MM.1S (cell line): ENCODE measurements at regions not wholly inside any gene's neighbourhood (a gene's known extent, or its start where the extent isn't known, plus 50 kb on each side); places are given as distances from the start of the nearest gene placed in this dataset.

Source experiments
- DNase-seq: peaks from one replicate; pipeline ENCODE4 v3.0.0-alpha.2; 2015
- H2AFZ ChIP-seq: fragments of 300-600 bp; sonication (generic); 2 replicates; pipeline ENCODE4 v1.6.0; 2016; ENCODE audit warnings: antibody characterized with exemption, low read length
- H3F3A ChIP-seq: fragments of 300-600 bp; sonication (generic); 2 replicates; pipeline ENCODE4 v1.6.1; 2016; ENCODE audit warnings: mild to moderate bottlenecking, antibody characterized with exemption, low read length, moderate library complexity, mixed read lengths; ENCODE audit not compliant: insufficient read depth
- H3K27ac ChIP-seq: fragments of 300-600 bp; sonication (generic); 2 replicates; pipeline ENCODE4 v1.5.1; 2016; ENCODE audit warnings: mild to moderate bottlenecking, low read length
- H3K27me3 ChIP-seq: fragments of 300-600 bp; sonication (generic); replicated peaks from 2 replicates; pipeline ENCODE4 v1.6.0; 2016; ENCODE audit warnings: low read length; ENCODE audit not compliant: insufficient read depth
- H3K36me3 ChIP-seq: fragments of 300-600 bp; sonication (generic); replicated peaks from 2 replicates; pipeline ENCODE4 v1.6.1; 2016; ENCODE audit warnings: mild to moderate bottlenecking, low read length, mixed read lengths; ENCODE audit not compliant: insufficient read depth
- H3K4me1 ChIP-seq: fragments of 300-600 bp; sonication (generic); 2 replicates; pipeline ENCODE4 v1.6.1; 2016; ENCODE audit warnings: low read length, mixed read lengths
- H3K4me2 ChIP-seq: fragments of 300-600 bp; sonication (generic); 2 replicates; pipeline ENCODE4 v1.6.0; 2016; ENCODE audit warnings: low read depth, low read length
- H3K4me3 ChIP-seq: fragments of 300-600 bp; sonication (generic); 2 replicates; pipeline ENCODE4 v1.5.1; 2016; ENCODE audit warnings: low read length, mixed read lengths
- H3K79me2 ChIP-seq: fragments of 300-600 bp; sonication (generic); 2 replicates; pipeline ENCODE4 v1.6.1; 2016; ENCODE audit warnings: mixed run types, low read length, mixed read lengths
- H3K9ac ChIP-seq: fragments of 300-600 bp; sonication (generic); 2 replicates; pipeline ENCODE4 v1.6.1; 2016; ENCODE audit warnings: low read length, mixed read lengths
- H3K9me2 ChIP-seq: fragments of 300-600 bp; sonication (generic); replicated peaks from 2 replicates; pipeline ENCODE4 v1.6.1; 2016; ENCODE audit warnings: mild to moderate bottlenecking, low read length, mixed read lengths; ENCODE audit not compliant: insufficient read depth
- H3K9me3 ChIP-seq: fragments of 300-600 bp; sonication (generic); replicated peaks from 2 replicates; pipeline ENCODE4 v1.6.1; 2016; ENCODE audit warnings: mild to moderate bottlenecking, low read length, mixed read lengths; ENCODE audit not compliant: insufficient read depth
- H4K20me1 ChIP-seq: fragments of 300-600 bp; sonication (generic); 2 replicates; pipeline ENCODE4 v1.6.1; 2016; ENCODE audit warnings: mild to moderate bottlenecking, low read length, moderate library complexity, mixed read lengths; ENCODE audit not compliant: insufficient read depth
- EZH2 ChIP-seq: fragments of 300-600 bp; sonication (generic); optimal IDR thresholded peaks from 2 replicates; pipeline ENCODE3; 2017; ENCODE audit warnings: low read depth, mild to moderate bottlenecking, antibody characterized with exemption, low read length, mixed read lengths
- EZH2phosphoT487 ChIP-seq: fragments of 300-600 bp; sonication (generic); IDR thresholded peaks from 2 replicates; pipeline ENCODE4 v1.6.1; 2018; ENCODE audit warnings: antibody characterized with exemption, low read length
- TF ChIP-seq, protein P1 (sequence below): fragments of 300-600 bp; sonication (generic); IDR thresholded peaks from 2 replicates; pipeline ENCODE4 v1.5.1; 2016; ENCODE audit warnings: antibody characterized with exemption, low read length, mixed read lengths

DNA sequence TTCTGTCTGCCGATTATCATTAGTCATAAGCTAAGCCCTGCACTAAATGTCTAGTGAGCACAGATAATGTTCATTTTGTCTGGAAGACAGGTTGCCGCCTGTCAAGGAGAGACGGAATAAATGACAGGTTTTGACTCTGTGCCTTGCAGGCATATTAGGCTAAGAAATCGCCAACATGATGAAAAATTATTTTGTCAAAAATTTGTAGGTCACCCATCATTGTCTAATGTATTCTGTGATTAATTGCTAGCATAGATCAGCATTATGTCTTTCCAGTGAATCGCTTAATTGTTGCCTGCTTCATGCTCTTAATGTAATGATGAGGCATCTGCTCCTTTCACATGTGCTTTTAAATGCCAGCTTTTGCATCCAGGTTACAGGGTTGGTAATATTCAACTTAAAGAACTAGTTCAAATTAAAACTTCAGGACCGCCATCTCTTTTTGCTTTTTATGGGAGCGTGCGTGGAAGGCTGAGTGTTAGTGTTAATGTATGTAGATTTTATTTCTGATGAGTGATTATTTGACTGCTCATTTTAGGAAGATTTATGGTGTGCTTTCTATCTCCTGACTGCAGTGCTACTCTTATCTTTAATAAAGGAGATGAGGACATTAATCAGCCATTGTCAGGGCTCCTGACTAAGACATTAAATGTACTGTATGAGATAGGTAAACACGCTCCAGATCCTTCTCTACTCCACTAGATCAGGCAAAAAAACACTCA, 120.8 kb upstream of the MEIS2 start:
- H3K9me2 ChIP-seq = no peaks in the 10 kb centered on the region
- no peaks in the 10 kb centered on the region for H3K27me3 ChIP-seq
- no peaks in the 10 kb centered on the region for H3K36me3 ChIP-seq
- H4K20me1 ChIP-seq = no peaks in the 10 kb centered on the region
- peaks cover 13% of the 10 kb centered on the region; the same call in 1 of the 2 replicates for H3K4me1 ChIP-seq
- peaks cover 6% of the 10 kb centered on the region for H3F3A ChIP-seq
- H3K9ac ChIP-seq = no peak overlapping the region
- H3K4me2 ChIP-seq = no peak overlapping the region
- no peak for DNase-seq
- H2AFZ ChIP-seq = no peak overlapping the region
- H3K27ac ChIP-seq = no peak overlapping the region
- no peaks in the 10 kb centered on the region for H3K79me2 ChIP-seq
- H3K4me3 ChIP-seq = no peak overlapping the region
- no peaks in the 10 kb centered on the region for H3K9me3 ChIP-seq
- TF ChIP-seq EZH2phosphoT487 (no peak), EZH2 (no peak)
- TF ChIP-seq, protein P1, sequence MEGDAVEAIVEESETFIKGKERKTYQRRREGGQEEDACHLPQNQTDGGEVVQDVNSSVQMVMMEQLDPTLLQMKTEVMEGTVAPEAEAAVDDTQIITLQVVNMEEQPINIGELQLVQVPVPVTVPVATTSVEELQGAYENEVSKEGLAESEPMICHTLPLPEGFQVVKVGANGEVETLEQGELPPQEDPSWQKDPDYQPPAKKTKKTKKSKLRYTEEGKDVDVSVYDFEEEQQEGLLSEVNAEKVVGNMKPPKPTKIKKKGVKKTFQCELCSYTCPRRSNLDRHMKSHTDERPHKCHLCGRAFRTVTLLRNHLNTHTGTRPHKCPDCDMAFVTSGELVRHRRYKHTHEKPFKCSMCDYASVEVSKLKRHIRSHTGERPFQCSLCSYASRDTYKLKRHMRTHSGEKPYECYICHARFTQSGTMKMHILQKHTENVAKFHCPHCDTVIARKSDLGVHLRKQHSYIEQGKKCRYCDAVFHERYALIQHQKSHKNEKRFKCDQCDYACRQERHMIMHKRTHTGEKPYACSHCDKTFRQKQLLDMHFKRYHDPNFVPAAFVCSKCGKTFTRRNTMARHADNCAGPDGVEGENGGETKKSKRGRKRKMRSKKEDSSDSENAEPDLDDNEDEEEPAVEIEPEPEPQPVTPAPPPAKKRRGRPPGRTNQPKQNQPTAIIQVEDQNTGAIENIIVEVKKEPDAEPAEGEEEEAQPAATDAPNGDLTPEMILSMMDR = no peak

DNA sequence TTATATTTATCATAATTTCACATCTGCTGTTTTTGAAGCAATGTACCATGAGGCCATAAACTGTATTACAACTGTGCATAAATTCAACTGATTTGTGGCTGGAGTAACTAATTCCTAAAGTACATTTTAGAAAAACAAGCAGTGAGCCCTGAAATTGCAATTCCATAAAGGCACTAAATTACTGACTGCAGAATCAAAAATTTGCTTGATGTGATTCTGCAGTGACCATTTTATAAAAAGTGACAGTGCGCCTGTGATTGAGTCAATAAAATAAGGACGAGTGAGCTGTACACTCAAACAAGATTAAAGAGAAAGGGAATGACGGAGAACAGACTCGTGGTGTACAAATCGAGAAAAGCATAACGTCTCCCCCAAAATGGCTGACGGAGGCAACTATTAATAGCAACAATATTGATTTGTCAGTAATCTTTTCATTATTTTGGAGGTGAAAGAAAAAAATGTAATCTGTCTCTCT, 121.4 kb upstream of the MEIS2 start:
- no peak for DNase-seq
- H3K27me3 ChIP-seq = no peaks in the 10 kb centered on the region
- H3K9me3 ChIP-seq = no peaks in the 10 kb centered on the region
- no peak overlapping the region for H3K4me3 ChIP-seq
- H3K36me3 ChIP-seq = no peaks in the 10 kb centered on the region
- no peak overlapping the region for H3K4me2 ChIP-seq
- no peaks in the 10 kb centered on the region for H3K79me2 ChIP-seq
- no peaks in the 10 kb centered on the region for H4K20me1 ChIP-seq
- H3F3A ChIP-seq = peaks cover 4% of the 10 kb centered on the region; the same call in 1 of the 2 replicates
- H2AFZ ChIP-seq = no peak overlapping the region
- no peak overlapping the region for H3K9ac ChIP-seq
- H3K27ac ChIP-seq = no peak overlapping the region
- no peaks in the 10 kb centered on the region for H3K9me2 ChIP-seq
- peaks cover 8% of the 10 kb centered on the region; the same call in 1 of the 2 replicates for H3K4me1 ChIP-seq
- TF ChIP-seq EZH2 = no peak
- TF ChIP-seq, protein P1 = no peak
- TF ChIP-seq EZH2phosphoT487 = no peak

DNA sequence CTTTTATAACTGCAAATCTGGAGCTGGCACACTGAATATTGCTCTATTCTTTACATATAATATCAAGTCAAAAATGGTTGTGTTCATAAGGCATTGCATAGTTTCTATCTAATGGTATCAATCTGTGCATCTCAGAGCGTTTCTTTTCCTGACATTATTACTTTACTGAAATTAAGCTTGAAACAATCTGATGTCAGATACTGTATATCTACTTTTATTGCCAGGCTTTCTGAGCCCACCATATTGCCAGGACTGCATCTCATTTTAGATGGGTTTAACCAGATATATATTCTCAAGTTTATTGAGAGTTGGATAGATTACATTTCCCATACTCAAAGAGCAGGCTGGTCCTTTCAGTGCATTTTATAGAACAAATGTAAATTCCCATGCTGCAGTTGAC, 122.7 kb upstream of the MEIS2 start:
- Histone ChIP-seq H2AFZ (no peak overlapping the region), H3K9me2 (no peaks in the 10 kb centered on the region), H3K27ac (no peak overlapping the region), H3K36me3 (no peaks in the 10 kb centered on the region), H3K9ac (no peak overlapping the region), H3K4me2 (no peak overlapping the region), H4K20me1 (no peaks in the 10 kb centered on the region), H3K4me1 (no peaks in the 10 kb centered on the region), H3K27me3 (no peaks in the 10 kb centered on the region), H3F3A (no peaks in the 10 kb centered on the region), H3K79me2 (no peaks in the 10 kb centered on the region), H3K9me3 (no peaks in the 10 kb centered on the region), H3K4me3 (no peak overlapping the region)
- TF ChIP-seq EZH2phosphoT487 (no peak), EZH2 (no peak)
- TF ChIP-seq, protein P1 = no peak
- no peak for DNase-seq
